ENCODE measurements at regions not wholly inside any gene's neighbourhood (a gene's known extent, or its start where the extent isn't known, plus 50 kb on each side); places are given as distances from the start of the nearest gene placed in this dataset.

DNA sequence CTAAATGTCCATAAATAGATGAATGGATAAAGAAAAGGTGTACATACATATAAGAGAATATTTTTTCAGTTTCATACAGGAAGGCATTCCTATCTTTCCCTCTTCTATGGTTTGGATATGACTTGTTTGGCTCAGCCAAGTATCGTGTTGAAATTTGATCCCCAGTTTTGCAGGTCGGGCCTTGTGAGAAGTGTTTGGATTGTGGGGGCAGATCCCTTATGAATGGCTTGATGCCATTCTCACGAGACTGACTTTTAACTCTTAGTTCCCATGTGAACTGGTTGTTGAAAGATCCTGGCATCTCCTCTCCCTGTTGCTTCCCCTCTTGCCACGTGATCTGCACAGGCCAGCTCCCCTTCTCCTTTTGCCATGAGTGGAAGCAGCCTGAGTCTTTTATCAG, 421.1 kb upstream of the FTMT start:
- TF ChIP-seq, protein P1, sequence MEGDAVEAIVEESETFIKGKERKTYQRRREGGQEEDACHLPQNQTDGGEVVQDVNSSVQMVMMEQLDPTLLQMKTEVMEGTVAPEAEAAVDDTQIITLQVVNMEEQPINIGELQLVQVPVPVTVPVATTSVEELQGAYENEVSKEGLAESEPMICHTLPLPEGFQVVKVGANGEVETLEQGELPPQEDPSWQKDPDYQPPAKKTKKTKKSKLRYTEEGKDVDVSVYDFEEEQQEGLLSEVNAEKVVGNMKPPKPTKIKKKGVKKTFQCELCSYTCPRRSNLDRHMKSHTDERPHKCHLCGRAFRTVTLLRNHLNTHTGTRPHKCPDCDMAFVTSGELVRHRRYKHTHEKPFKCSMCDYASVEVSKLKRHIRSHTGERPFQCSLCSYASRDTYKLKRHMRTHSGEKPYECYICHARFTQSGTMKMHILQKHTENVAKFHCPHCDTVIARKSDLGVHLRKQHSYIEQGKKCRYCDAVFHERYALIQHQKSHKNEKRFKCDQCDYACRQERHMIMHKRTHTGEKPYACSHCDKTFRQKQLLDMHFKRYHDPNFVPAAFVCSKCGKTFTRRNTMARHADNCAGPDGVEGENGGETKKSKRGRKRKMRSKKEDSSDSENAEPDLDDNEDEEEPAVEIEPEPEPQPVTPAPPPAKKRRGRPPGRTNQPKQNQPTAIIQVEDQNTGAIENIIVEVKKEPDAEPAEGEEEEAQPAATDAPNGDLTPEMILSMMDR (IDR thresholded peaks at IDR 0.05): no peak
- no peak for TF ChIP-seq POLR2A (IDR thresholded peaks at IDR 0.05)

All from Peyer's patch (tissue), 4 donors.